ENCODE measurements at regions not wholly inside any gene's neighbourhood (a gene's known extent, or its start where the extent isn't known, plus 50 kb on each side); places are given as distances from the start of the nearest gene placed in this dataset.
A peak's percentile ranks its signal among the peaks of the same experiment; 100 is the strongest.

DNA sequence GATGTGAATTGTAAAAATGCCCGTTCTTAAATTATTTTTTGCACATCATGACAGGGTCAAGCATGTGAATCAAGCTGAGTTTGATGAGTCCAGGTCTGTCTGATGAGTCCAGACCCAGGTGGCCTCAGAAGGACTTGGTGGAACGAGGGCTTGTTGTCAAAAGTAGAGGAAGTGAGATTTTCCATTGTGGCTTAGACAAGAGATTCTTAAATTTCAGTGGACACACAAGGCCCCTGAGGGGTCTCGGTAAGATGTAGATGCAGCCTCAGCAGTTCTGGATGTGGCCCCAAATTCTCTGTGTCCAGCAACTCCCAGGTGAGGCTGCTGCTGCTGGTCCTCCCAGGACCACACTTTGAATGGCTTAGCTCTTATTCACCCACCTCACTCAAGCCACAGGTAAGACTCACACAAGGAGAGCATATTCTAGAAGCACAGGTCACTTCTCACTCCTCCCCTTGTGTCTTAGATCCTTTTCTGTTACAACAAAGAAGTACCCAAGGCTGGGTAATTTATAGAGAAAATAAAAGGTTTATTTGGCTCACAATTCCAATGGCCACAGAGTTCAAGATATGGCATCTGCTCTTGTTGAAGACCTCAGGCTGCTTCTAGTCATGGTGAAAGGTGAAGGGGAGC, 98.8 kb downstream of the GGTLC2 start:
- 55 to 65% methylated on average over 3 of the region's 3 CpGs for WGBS, 2 donors
- DNase-seq (no peak), FAIRE-seq (no peak), ATAC-seq (no peak)
- Histone ChIP-seq H3K27me3 (peaks cover 0 to 4% (median 2%) of the 10 kb centered on the region in 4 donors), H3K36me3 (no peaks in the 10 kb centered on the region), H3K4me1 (no peaks in the 10 kb centered on the region), H3K4me3 (no peak overlapping the region), H3K27ac (no peak overlapping the region), H3K9me3 (no peaks in the 10 kb centered on the region)
- TF ChIP-seq CTCF (IDR thresholded peaks at IDR 0.05) = no peak
- intact Hi-C loops (cut with DNase I) = no loop called here

DNA sequence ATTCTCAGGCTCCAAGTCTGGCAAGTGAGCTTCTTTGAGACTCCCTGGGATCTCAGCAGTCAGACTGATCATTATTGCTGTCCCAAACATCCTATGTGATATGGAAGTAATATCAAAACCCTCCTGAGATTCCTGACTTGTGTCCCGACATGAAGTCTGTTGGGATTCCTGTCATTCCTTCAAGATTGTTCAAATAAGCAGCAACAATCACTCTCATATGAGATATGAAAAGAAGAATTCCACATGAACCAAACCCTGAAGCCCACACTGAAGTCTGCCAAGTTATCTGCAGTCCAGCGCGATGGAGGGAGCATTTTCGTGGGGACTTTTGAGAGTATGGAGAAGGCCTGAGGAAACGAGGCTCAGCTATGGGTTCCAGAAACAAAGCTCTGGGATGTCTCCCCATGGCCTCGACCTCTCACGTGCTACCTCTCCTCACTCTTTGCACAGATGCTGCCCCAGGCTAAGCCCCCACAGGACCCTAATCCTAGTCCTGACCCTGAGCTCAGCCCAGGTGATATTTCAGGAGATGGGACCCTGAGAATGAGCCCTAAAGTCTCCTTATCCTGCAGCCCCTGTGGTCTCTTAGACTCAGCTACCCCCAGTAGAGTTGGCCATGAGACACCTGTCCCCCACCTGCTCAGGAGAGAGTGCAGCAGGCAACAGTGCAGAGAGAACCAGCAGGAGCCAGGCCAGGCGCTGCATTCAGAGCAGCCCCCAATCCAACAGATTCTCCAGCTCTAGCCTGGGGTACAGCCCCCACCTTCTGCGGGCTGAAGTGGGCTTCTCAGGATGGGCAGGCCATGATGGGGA, 100.2 kb downstream of the GGTLC2 start:
- TF ChIP-seq CTCF (IDR thresholded peaks at IDR 0.05) = no peak
- H3K4me1 ChIP-seq = no peaks in the 10 kb centered on the region
- WGBS, 2 donors = 60 to 64% methylated on average over 9 of the region's 9 CpGs

DNA sequence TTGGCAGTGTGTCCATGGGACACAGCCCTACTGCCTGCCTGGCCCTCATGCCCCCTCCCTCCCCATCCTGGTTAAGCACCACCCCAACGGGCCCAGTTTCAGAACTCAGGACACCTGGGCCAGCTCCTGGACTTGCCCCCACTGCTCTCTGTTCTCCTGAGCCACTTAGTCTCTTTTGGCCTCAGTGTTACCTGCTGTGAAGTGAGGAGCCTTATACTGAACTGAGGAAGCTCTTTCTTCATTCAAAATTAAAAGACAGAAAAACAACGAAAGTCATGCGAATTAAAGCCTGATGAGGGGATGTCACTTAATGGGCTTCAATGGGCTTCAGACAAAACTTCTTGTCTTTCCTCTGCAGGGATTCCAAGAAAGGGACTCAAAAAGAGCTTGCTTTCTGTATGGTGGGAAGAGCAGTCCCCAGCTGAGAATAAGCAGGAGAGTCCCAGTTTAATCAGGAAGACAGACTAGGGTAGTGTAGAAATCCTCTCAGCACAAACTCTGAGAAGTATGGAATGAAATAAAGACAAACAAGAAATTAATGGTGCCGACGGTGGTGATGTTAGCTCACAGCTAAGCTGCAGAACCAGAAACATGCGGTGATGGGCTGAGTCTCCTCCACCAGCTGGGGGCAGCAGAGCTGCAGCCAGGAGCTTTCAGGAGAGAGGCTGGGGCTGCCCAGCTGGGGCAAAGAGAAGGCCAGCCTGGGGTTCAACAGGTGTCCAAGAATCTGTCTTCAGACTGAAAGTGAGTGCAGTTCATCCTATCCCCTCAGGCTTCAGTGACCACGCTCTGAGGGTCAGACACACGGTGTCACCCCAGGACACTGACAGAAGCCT, 101.0 kb downstream of the GGTLC2 start:
- Histone ChIP-seq H3K27me3 (peaks cover 0 to 4% (median 2%) of the 10 kb centered on the region in 4 donors), H3K9me3 (no peaks in the 10 kb centered on the region), H3K4me1 (no peaks in the 10 kb centered on the region), H3K36me3 (no peaks in the 10 kb centered on the region), H3K27ac (no peak overlapping the region), H3K4me3 (no peak overlapping the region)
- ATAC-seq = peak in 3 of 4 donors; percentile 69 to 79 (median 74)
- peak in 3 of 4 donors; percentile 37 to 46 (median 43) for TF ChIP-seq CTCF (IDR thresholded peaks at IDR 0.05)
- intact Hi-C loops (cut with DNase I) = no loop called here
- peak in 2 of 6 donors; percentile 13 to 49 for DNase-seq
- WGBS, 2 donors = 34 to 39% methylated on average over 8 of the region's 8 CpGs
- FAIRE-seq = no peak

More for the DNA sequence above, 100.2 kb downstream of the GGTLC2 start:
- H3K27ac ChIP-seq = no peak overlapping the region
- DNase-seq = no peak
- no peak for ATAC-seq
- no peak overlapping the region for H3K4me3 ChIP-seq
- H3K9me3 ChIP-seq = no peaks in the 10 kb centered on the region
- FAIRE-seq = no peak
- H3K27me3 ChIP-seq = peaks cover 0 to 4% (median 2%) of the 10 kb centered on the region in 4 donors
- no peaks in the 10 kb centered on the region for H3K36me3 ChIP-seq
- intact Hi-C loops (cut with DNase I) = no loop called here

GRCh38 chr22:22746061-22746962, 101.9 kb downstream of the GGTLC2 start:
- no peak for TF ChIP-seq CTCF (IDR thresholded peaks at IDR 0.05)
- no peaks in the 10 kb centered on the region for H3K4me1 ChIP-seq
- H3K27me3 ChIP-seq = peaks cover 0 to 4% (median 2%) of the 10 kb centered on the region in 4 donors
- DNase-seq (no peak), ATAC-seq (no peak), FAIRE-seq (no peak)
- no peak overlapping the region for H3K27ac ChIP-seq
- no peaks in the 10 kb centered on the region for H3K36me3 ChIP-seq
- 59 to 60% methylated on average over 10 to 11 of the region's 11 CpGs for WGBS, 2 donors
- intact Hi-C loops (cut with DNase I) = no loop called here
- no peaks in the 10 kb centered on the region for H3K9me3 ChIP-seq
- no peak overlapping the region for H3K4me3 ChIP-seq
